HTR-8/SVneo (cell line): ENCODE measurements at regions not wholly inside any gene's neighbourhood (a gene's known extent, or its start where the extent isn't known, plus 50 kb on each side); places are given as distances from the start of the nearest gene placed in this dataset.
A peak's percentile ranks its signal among the peaks of the same experiment; 100 is the strongest.

Source experiments
- DNase-seq: peaks from one replicate; pipeline ENCODE4 v3.0.0; 2011; ENCODE audit warnings: low spot score, mixed read lengths; ENCODE audit not compliant: insufficient read length
- FAIRE-seq: peaks from 2 replicates; lab custom pipeline; 2011; peaks lifted over from hg19 to GRCh38; lab: Jason Lieb, UNC

DNA sequence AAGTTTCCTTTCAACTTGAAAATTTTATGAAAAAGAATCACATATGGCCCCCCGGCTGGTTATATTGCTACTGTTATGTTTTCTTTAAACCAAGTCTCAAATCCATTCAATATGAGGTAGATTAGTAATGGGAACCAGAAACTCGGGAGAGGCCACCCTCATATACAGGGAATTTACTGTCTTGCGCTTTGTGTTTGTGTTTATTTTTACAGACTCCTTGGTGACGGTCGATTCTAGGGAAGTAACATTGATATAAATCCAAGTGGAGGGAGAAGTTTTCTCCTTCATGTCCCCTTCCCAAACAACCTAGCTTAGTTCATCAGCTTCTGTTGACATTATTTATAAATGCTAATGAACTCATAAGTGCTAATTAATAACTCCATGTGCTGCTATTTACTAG is 163.5 kb upstream of the LMO4 start:
- no peak for DNase-seq
- FAIRE-seq = no peak

GRCh38 chr1:87167157-87167789 is 161.4 kb upstream of the LMO4 start:
- no peak for DNase-seq

DNA sequence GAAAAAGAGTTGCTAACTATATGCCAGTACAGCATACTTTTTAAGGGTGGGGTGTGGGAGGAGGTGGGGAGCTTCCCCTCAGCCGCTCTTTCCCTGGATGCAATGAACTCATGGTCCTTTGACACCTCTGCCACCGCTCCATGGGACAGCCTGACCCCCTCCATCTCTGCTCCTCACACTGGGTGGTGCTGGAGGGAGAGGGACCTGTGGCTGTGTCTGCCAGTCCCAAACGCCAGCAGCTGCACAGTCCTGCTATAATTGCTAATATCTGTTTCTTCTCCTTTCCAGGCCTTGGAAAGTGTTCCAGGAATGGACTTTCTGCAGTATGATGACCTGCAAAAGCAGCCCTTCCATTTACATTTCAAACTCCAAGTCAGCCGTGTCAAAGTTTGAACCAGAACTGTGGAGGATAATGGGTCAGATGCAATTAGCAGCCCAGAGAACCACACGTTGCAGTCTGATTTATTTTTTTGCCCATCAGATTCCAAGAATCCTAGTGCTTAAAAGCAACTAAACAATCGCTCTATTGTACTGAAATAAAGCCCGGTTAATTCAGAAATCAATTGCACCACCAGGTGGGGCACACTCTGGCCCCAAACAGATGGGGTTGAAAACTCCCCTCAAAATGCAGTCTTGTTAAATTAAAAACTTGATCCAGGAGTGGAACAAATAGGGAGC is 160.7 kb upstream of the LMO4 start:
- FAIRE-seq (no peak), DNase-seq (no peak)

More at GRCh38 chr1:87167157-87167789, 161.4 kb upstream of the LMO4 start:
- no peak for FAIRE-seq

DNA sequence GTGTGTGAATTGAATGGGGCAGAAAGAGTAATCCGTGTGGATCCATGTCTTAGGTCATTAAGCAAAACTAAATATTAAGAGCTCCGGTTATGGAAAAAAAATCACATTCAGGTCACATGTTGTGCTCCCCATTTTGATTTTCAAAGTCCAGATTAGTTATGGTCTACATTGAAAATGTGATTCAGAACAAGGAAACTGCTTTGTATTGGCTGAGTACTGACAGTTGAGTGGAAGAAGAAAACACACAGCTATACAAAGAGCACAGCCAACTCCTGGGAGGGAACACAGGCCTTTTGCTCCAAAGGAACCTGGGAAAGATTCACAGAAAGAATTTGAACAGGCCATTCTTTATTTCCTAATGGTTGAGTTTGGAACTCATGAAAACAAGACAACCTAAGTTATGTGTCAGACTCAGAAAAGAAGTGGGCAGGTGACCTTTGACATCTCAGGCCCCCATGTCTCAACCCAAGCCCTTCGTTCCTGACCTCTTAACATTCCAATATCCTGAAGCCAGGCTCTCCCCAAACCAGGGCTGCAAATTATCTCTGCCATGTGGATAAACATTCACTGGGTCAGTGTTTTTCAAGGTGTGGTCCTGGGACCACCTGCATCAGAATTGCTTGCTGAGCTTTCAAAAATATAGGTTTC is 159.3 kb upstream of the LMO4 start:
- FAIRE-seq = no peak
- DNase-seq = no peak

DNA sequence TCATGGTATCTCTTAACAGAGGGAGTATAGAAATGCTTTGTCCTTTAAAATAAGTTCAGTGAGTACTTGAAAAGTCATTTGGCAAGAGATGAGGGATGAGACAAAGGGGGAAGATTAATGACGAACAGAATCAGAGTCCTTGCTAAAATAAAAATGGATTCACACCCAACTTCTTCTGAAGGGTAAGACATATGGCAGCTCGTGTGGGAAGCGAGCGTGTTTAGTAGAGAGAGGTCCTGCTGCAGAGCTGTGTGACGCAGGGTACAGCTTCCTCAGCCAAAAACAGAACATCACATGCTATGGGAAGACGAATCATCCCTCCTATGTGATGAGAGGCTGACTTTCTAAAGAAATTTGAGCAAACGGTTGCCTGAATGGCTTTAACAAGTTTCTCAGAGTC is 158.5 kb upstream of the LMO4 start:
- FAIRE-seq = no peak
- no peak for DNase-seq

DNA sequence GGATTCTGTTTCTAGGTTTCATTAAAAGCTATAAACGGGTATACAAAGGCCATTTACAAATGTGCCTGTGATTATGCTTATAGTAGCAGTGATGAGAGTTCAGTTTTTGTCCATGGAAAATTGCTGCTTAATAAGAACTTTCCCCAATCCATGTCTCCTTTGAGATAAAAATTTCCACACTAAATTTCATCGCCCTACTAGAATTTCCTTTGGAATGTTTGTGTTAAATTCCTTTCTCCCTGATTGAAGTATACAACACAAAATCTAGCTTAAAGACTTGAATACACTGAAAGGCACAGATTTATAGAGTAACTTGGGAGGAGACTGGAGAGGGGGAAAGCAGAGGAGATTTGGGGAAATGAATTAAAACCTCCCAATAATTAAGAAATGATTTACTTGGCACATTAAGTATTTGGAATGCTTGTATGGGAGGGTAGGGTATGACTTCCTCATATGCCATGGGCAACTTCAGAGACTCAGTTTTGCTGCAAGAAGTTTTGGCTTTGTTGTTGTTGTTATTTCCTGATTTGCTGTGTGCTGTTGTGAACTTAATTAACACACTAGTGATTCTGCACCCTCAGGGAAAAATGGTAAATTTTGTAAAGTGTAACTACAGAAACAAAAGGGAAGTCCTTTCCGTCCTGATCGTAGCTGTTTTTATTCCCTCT is 157.6 kb upstream of the LMO4 start:
- FAIRE-seq (no peak), DNase-seq (no peak)

GRCh38 chr1:87173231-87173630 is 155.4 kb upstream of the LMO4 start:
- FAIRE-seq = no peak
- no peak for DNase-seq

- FAIRE-seq (no peak), DNase-seq (no peak)
Measured at GRCh38 chr1:87174724-87175245, 153.9 kb upstream of the LMO4 start.

DNA sequence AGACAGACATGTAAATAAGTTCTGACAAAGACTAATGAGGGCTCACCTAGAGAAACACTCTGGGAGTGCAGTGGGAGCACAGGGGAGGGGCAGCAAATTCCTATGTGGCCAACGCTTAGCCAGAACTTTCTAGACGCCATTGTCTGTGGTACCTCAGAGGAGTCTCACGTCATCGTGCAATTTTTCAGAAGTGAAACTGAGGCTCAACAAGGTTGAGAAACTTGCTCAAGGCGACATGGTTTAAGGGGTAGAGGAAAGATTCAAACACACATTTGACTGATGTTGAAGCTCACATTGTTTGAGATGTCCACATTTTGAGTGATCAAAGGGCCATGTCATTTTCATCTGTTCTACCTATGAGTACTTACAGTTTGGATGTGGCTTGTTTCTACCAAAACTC is 152.6 kb upstream of the LMO4 start:
- no peak for DNase-seq
- FAIRE-seq = no peak

GRCh38 chr1:87176514-87176913 is 152.2 kb upstream of the LMO4 start:
- no peak for FAIRE-seq
- no peak for DNase-seq

GRCh38 chr1:87178441-87178840 is 150.2 kb upstream of the LMO4 start:
- FAIRE-seq = no peak
- DNase-seq = no peak

GRCh38 chr1:87179076-87179810 is 149.4 kb upstream of the LMO4 start:
- DNase-seq (no peak), FAIRE-seq (no peak)

DNA sequence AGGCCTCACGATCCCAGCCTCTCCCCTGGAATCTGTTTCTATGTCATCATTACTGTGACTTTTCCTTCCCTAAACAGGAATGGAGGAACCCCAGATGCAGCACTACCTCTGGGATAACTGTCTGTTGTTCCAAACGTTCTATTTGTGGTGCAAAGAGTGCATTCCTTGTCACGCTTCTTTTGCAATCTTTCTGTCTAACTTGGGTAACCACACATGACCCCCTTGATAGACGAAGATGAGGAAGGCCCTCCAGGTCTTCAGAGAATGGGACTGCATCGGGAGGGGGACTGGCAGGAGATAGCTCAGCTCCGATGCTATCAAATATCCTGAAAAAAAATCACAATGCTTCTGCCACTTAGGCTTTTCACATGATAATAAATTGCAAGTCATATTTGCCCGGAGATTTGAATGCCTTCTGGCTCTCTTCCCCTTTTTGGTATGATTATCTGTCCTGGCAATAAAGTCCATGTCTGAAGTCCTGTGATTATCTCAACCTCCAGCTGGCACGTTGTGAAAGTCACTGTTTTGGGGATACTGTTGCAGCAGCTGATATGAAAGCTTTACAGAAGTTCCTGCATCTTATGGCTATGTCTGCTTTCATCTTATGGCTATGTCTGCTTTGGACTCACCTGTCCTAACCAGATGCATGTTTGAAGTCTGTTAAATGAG is 148.7 kb upstream of the LMO4 start:
- FAIRE-seq (no peak), DNase-seq (no peak)

DNA sequence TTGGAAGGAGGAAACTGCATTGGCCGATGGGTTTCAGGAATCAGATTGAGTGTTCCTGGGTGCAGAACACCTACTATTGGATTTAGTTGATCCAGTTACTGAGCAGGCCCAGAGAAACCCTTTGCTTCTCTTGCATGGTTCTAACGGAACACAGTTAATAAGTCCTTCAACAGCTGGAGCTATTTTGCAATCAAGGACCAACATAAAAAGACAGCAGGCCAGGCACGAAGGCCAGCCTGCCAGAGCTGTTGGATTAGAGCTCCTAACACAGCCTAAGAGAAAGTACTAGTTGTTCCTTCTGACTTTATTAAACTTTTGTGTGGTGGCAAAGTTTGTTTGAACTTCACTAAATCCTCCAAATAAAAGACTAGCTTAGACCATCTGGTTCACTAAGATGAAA is 148.0 kb upstream of the LMO4 start:
- DNase-seq (no peak), FAIRE-seq (no peak)

DNA sequence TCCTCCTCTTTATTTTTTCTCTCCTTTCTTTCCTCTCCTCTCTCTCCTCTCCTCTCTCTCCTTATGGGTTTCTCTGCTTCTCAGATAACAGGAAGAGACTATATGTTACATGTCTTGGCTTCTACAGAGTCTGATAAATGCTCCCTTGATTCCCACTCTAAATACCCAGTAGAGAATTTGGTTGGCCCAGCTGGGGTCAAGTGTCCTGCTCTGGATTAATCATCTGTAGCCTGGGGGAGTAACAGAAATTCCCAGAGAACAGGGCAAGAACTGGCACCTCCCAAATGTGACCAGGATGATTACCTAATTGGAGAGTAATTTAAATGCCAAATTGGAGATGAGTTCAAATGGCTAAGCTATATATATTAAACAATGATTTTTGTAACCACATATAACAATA is 146.1 kb upstream of the LMO4 start:
- DNase-seq (peak; percentile 10), FAIRE-seq (no peak)

DNA sequence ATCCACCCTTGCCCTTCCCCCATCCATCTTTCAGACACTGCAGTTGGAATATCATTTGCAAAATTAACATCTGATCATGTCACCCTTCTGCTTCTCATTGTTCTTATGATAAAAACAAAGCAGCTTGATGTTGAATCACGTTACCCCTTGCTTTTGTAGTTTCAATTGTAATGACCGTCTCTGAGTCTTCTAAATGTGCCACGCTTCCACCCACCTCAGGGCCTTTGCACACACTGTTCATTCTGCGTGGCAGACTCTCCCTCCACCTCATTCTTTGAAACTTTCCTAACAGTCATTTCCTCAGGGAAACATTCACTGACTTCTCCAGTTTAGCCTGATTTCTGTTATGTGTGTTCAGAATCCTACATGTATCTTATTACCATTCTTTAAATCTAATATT is 143.6 kb upstream of the LMO4 start:
- FAIRE-seq = no peak
- no peak for DNase-seq

DNA sequence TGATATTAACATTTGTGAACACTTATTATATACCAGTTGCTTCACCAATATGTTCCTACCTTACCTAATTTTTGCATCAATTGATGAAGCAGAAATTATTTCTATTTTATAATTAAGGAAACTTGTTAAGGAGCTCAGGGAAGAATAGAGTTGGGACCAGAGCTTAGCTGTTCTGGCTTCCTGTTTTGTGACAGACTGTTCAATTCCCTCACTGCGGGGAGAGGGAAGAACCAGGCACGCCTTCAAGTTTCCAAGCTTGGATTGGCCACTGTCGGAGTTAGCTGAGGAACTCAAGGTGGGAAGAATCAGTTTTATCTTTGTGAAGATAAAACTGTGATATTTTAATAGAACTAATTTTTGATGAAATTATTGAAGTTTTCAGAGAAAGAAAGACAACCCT is 142.3 kb upstream of the LMO4 start:
- FAIRE-seq = no peak
- DNase-seq = no peak

GRCh38 chr1:87188640-87189039 is 140.0 kb upstream of the LMO4 start:
- DNase-seq (no peak), FAIRE-seq (no peak)

- DNase-seq (no peak), FAIRE-seq (no peak)
Measured at GRCh38 chr1:87190402-87190801, 138.3 kb upstream of the LMO4 start.

GRCh38 chr1:87191646-87192045 is 137.0 kb upstream of the LMO4 start:
- no peak for FAIRE-seq

More at GRCh38 chr1:87191646-87192045, 137.0 kb upstream of the LMO4 start:
- no peak for DNase-seq
